ENCODE measurements at regions not wholly inside any gene's neighbourhood (a gene's known extent, or its start where the extent isn't known, plus 50 kb on each side); places are given as distances from the start of the nearest gene placed in this dataset.

DNA sequence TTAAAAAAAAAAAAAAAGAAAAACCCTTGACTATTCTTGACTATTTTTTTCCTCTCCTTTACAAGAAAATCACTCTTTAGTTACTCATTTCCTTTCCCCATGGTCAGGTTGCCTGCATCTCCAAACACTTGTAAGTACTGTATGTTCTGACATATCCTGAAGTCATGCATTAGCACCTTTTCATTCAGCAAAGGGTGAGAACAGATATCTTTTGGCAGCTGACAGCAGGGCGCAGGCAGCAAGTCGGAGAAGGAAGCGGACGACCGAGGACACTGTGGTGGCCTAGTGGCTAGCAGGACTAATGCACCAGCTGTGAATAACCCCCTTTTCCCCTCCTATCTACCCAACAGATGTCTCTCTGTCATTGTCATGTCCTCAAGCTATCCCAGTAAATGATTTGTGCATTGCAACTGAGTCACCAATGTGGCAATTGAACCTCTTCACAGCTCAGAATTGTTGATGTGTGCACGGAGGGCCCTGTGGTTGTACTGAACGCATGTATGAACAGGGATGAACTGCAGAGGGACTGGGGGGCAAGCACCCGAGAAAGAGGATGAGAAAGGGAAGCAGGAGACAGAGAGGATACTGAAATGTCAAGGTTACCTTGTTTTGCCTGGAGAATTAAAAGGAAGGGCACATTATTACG, 996.0 kb upstream of the ARRDC3 start:
- no peak for DNase-seq (ENCODE audit: low spot score)

DNA sequence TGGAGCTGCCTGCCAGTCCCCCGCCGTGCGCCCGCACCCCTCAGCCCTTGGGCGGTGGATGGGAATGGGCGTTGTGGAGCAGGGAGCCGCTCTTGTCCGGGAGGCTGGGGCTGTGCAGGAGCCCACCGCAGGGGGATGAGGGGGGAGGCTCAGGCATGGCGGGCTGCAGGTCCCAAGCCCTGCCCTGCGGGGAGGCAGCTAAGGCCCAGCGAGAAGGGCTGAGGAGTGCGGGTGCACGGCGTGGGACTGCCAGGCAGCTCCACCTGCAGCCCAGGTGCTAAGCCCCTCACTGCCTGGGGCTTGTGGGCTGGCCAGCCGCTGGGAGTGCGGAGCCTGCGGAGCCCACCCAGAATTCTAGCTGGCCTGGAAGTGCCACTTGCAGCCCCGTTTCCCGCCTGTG, 991.7 kb upstream of the ARRDC3 start:
- TF ChIP-seq, protein P1, sequence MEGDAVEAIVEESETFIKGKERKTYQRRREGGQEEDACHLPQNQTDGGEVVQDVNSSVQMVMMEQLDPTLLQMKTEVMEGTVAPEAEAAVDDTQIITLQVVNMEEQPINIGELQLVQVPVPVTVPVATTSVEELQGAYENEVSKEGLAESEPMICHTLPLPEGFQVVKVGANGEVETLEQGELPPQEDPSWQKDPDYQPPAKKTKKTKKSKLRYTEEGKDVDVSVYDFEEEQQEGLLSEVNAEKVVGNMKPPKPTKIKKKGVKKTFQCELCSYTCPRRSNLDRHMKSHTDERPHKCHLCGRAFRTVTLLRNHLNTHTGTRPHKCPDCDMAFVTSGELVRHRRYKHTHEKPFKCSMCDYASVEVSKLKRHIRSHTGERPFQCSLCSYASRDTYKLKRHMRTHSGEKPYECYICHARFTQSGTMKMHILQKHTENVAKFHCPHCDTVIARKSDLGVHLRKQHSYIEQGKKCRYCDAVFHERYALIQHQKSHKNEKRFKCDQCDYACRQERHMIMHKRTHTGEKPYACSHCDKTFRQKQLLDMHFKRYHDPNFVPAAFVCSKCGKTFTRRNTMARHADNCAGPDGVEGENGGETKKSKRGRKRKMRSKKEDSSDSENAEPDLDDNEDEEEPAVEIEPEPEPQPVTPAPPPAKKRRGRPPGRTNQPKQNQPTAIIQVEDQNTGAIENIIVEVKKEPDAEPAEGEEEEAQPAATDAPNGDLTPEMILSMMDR (IDR thresholded peaks at IDR 0.05; ENCODE audit: extremely low read depth, missing control alignments), result no peak
- no peak for DNase-seq (ENCODE audit: low spot score)

More for the DNA sequence above, 996.0 kb upstream of the ARRDC3 start:
- TF ChIP-seq, protein P1 (IDR thresholded peaks at IDR 0.05; ENCODE audit: extremely low read depth, missing control alignments), result no peak

- no peak for DNase-seq (ENCODE audit: low spot score)
- TF ChIP-seq, protein P1 (IDR thresholded peaks at IDR 0.05; ENCODE audit: extremely low read depth, missing control alignments), result no peak
These were observed 989.6 kb upstream of the ARRDC3 start for GRCh38 chr5:92372766-92373165.

- DNase-seq (ENCODE audit: low spot score), result no peak
- TF ChIP-seq, protein P1 (IDR thresholded peaks at IDR 0.05; ENCODE audit: extremely low read depth, missing control alignments), result no peak
These were observed 988.7 kb upstream of the ARRDC3 start for GRCh38 chr5:92371889-92372235.

DNA sequence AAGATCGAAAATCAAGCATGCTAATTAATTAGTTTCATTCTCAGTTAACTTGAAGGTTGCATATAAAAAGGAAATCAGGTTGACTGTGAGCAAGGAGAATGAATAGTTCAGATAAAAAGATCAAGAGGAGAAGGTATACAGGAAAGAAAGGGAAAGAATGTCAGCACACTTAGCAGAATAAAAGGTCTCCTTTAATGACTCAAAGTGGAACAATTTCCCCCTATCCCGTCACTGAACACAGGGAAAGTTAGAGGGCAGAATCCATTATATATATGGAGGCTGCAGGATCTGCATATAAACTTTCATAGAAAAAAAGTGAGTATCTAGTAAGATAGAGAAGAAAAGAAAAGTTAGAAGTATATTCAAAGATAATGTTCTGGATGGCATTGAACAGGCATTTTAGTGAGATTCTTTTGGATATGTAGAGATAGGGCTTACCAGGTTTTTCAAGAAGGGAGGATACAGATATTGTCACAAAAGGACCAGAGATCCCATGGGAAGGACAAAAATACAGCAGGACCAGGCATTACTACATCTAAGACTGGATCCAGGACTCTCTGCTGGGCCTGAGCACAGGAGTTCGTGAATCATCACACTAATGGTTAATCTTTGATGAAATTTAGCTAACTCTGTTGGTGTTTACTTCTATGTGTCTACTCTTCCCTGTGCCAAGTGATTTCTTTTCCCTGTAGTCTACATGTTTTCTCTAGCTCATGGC, 988.2 kb upstream of the ARRDC3 start:
- DNase-seq (ENCODE audit: low spot score), result no peak
- TF ChIP-seq, protein P1 (IDR thresholded peaks at IDR 0.05; ENCODE audit: extremely low read depth, missing control alignments), result no peak

DNA sequence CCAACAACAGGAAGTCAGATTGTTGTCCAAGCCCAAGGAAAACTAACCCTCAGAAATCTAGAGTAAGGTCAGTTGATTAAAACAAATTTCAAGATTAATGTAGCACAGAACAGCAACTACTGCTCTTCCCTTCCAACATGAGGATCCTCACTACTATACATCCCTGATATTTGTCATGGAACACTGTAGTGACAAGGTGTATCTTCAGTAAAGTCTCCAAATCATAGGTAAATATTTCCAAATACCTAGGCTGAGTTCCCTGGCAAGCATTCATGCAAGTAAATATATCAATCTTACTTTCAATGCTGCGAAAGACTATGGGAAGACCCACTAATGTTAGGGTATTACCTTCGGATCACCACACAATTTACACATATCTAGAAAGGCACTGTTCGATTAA, 986.9 kb upstream of the ARRDC3 start:
- no peak for DNase-seq (ENCODE audit: low spot score)
- TF ChIP-seq, protein P1 (IDR thresholded peaks at IDR 0.05; ENCODE audit: extremely low read depth, missing control alignments), result no peak

GRCh38 chr5:92369587-92369986, 986.5 kb upstream of the ARRDC3 start:
- no peak for DNase-seq (ENCODE audit: low spot score)
- TF ChIP-seq, protein P1 (IDR thresholded peaks at IDR 0.05; ENCODE audit: extremely low read depth, missing control alignments), result no peak

All from GM20000 (cell line).